ENCODE measurements at regions not wholly inside any gene's neighbourhood (a gene's known extent, or its start where the extent isn't known, plus 50 kb on each side); places are given as distances from the start of the nearest gene placed in this dataset.
"Not testable (repeated sequence)": the region's sequence is repeated elsewhere in the genome, so short reads cannot be mapped to it uniquely, and the experiment has no call there.

DNA sequence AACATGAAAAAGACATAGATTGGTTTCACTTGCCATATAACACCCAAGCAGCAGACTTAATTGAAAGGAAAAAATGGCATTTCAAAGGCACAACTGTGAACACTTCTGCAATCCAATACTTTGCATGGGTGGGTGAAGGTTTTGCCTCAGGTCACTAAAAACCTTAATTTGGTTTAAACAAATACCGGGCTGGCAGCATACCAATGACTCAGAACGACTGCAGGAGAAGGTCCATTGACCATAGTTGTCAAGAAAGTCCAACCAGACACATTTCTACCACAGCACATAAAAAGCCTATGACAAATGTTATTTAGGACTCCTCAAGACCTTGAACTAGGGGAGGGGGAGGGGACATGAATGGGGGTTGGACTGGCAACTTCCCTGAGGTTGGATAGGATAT is 183.6 kb upstream of the TRPC5 start:
- H3K4me1 Mint-ChIP-seq = no peaks in the 10 kb centered on the region
- peaks cover 0 to 4% (median 0%) of the 10 kb centered on the region in 3 donors for H3K9me3 Mint-ChIP-seq
- no peak overlapping the region for H3K4me3 Mint-ChIP-seq
- H3K27ac Mint-ChIP-seq = no peak overlapping the region
- no peaks in the 10 kb centered on the region for H3K36me3 Mint-ChIP-seq
- H3K27me3 Mint-ChIP-seq = no peaks in the 10 kb centered on the region

DNA sequence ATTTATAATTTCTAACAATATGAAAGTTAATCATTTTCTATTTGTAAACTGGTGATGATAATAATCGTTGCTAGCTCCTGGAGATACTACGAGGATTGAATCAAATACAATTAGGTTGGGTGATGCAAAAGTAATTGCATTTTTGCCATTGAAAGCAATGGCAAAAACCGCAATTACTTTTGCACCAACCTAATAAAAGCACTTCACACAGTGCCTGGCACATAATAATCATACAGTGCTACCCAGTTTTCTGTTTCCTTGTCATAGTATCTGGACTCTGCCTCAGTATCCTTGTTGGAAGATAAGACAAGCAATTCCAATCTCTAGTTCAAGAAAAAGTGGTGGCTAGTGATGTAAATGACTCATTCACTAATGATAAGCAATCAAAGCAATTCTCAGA is 176.8 kb upstream of the TRPC5 start:
- Mint-ChIP-seq H3K27me3 (no peaks in the 10 kb centered on the region), H3K36me3 (no peaks in the 10 kb centered on the region), H3K9me3 (peaks cover 0 to 4% (median 0%) of the 10 kb centered on the region in 3 donors), H3K4me1 (no peaks in the 10 kb centered on the region), H3K27ac (no peak overlapping the region), H3K4me3 (no peak overlapping the region)

DNA sequence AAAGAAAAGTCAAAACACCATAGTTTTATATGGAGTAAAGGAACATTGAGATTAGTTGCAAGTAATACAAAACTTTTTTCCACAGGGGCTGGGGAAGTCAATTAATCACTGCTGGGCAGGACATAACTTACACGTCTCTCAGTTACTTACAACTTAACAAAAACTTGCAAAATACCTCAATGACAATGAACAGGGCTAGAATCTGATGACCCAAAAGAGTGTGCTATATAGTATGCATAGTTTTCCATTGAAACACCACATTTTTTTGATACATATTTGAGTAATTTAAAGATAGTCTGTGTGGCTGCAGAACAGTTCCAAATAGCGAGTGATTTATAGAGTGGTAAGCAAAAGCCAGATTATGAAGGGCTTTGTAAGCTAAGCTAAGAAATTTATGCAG is 172.3 kb upstream of the TRPC5 start:
- Mint-ChIP-seq H3K27me3 (no peaks in the 10 kb centered on the region), H3K36me3 (no peaks in the 10 kb centered on the region), H3K4me1 (no peaks in the 10 kb centered on the region), H3K27ac (no peak overlapping the region), H3K9me3 (no peaks in the 10 kb centered on the region), H3K4me3 (no peak overlapping the region)

DNA sequence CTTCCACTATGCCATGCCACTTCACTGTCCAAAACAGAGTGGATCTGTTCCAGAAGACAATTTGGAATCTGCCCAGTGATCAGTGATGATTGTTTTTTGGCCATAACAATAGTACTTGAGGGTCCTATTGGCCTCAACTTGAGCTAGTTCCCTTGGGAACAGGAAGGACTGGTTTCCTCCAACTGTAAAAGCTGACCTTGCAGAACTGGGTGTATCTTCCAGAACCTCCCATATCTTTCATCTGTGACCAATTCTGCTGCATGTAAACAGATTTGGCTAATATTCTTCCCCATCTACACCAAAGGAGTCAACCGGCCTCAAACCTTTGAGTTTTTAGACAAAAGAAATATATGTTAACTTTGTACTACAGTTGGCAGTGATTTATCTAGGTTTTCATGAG is 165.1 kb upstream of the TRPC5 start:
- Mint-ChIP-seq H3K27me3 (peaks cover 3% of the 10 kb centered on the region), H3K4me1 (no peaks in the 10 kb centered on the region)

DNA sequence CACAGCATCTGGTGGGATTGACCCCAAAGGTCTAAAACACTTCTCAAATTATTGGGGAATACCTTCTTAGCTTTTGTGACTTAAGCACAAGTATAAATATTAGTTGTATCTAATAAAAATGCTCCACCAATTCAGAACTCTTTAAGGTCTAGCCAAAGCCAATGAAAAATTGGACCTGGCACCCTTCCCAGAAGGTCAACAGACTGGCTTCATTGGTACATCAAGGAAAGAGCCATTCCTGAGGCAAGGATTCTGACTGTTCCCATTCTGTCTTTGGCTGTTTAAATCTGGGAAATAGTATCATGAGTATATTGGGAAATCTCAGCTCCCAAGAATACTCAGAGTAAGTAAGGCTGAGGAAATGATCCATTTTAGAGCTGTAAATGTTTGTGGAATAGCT is 153.0 kb upstream of the TRPC5 start:
- Mint-ChIP-seq H3K27ac (no peak overlapping the region), H3K4me1 (no peaks in the 10 kb centered on the region), H3K36me3 (no peaks in the 10 kb centered on the region), H3K9me3 (no peaks in the 10 kb centered on the region), H3K27me3 (no peaks in the 10 kb centered on the region), H3K4me3 (no peak overlapping the region)

More for the DNA sequence above, 165.1 kb upstream of the TRPC5 start:
- H3K4me3 Mint-ChIP-seq = no peak overlapping the region
- H3K36me3 Mint-ChIP-seq = peaks cover 3% of the 10 kb centered on the region
- no peak overlapping the region for H3K27ac Mint-ChIP-seq
- H3K9me3 Mint-ChIP-seq = peaks cover 0 to 8% (median 1%) of the 10 kb centered on the region in 3 donors

DNA sequence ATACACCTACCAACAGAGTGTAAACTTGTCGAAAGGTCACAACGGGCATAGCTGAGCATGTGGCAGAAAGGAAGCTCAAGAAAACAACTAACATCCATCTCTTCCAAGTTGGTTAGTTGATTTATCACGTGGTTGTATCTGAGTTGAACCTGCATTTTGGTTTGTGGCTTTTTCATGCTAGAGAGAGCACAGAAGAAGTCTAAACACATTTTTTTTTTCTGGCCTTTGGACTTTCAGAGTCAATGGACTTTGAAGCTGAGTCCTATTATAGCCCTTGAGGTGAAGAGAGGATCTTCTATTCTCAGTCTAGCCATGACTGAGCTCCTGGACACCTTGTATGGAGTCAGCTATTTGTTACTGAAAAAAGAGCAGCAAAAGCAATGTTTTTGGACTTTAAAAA is 150.6 kb upstream of the TRPC5 start:
- Mint-ChIP-seq H3K36me3 (no peaks in the 10 kb centered on the region), H3K9me3 (no peaks in the 10 kb centered on the region), H3K27ac (no peak overlapping the region), H3K4me3 (no peak overlapping the region), H3K27me3 (no peaks in the 10 kb centered on the region), H3K4me1 (no peaks in the 10 kb centered on the region)

DNA sequence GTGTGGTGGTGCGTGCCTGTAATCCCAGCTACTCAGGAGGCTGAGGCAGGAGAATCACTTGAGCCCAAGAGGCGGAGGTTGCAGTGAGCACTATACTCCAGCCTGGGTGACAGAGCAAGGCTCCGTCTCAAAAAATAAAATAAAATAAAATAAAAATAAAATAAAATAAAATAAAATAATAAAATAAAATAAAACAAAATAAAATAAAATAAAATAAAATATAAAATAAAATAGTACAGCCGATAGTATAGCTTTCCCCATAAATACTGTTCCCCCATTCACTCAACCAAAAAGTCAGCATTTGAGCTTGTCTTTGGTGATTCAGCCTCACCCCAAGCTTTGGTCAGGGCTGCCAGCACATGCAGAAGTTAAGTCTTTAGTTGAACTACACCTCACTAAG is 144.2 kb upstream of the TRPC5 start:
- not testable (repeated sequence) for H3K9me3 Mint-ChIP-seq, H3K4me1 Mint-ChIP-seq, H3K4me3 Mint-ChIP-seq, H3K27me3 Mint-ChIP-seq, H3K27ac Mint-ChIP-seq, H3K36me3 Mint-ChIP-seq

DNA sequence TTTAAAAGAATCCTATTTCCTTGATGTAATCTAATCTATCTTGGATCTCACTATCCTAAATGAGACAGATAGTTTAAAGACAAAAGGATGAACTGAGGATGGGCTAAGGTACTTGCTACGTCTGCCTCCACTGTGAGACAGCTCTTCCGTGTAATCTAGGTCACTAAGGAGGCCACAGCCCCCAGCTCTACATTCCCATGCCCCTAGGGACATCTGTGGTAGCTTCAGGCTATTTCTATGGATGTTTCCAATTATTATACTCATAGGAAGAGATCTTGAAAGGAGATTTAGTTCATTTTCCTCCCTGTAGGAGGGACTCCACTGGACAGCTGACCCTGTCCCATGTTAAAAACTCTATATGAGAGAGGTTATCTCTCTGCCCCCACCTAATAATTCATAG is 140.8 kb upstream of the TRPC5 start:
- Mint-ChIP-seq H3K27ac (no peak overlapping the region), H3K4me1 (no peaks in the 10 kb centered on the region), H3K9me3 (no peaks in the 10 kb centered on the region), H3K4me3 (no peak overlapping the region), H3K36me3 (no peaks in the 10 kb centered on the region), H3K27me3 (peaks cover 2% of the 10 kb centered on the region)

DNA sequence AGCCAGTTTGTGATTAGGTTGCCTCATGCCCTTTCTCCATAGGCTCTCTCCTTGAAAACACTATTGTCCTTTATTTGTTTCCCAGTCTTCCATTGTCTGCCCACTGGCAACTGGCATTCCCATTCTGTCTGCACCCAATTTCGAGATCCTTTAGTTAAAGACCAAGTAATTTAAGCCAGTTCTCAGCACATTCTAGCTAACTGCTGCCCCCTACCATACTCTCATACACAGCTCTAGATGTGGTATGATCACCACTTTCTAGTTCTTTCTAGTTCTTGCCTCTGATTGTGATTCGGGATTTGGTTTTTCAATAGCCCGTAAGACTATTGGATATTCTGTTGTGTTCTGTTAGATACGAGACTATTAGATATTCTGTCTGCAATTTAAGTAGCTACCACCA is 135.8 kb upstream of the TRPC5 start:
- Mint-ChIP-seq H3K9me3 (no peaks in the 10 kb centered on the region), H3K4me3 (no peak overlapping the region), H3K36me3 (no peaks in the 10 kb centered on the region), H3K27ac (no peak overlapping the region), H3K27me3 (no peaks in the 10 kb centered on the region), H3K4me1 (no peaks in the 10 kb centered on the region)

DNA sequence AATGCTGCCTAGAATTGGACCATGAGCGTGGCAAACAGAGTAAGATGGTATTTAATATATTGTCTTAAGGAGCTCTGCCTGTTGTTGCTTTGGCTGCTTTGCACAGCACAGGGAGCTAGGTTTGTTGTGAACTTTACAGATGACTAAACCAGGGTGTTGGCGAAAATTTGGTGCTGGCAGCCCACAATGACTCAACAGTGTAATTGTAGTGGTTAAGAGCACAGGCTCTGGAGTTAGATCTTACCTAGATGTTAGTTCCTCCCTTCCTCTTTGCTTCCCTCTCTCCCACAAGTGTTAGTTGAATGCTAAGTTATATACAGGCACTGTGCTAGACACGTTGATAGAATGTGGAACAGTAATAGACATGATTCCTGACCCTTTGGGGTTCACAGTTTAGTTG is 128.9 kb upstream of the TRPC5 start:
- H3K27me3 Mint-ChIP-seq = no peaks in the 10 kb centered on the region
- no peak overlapping the region for H3K4me3 Mint-ChIP-seq
- H3K4me1 Mint-ChIP-seq = no peaks in the 10 kb centered on the region
- H3K27ac Mint-ChIP-seq = no peak overlapping the region
- no peaks in the 10 kb centered on the region for H3K36me3 Mint-ChIP-seq
- no peaks in the 10 kb centered on the region for H3K9me3 Mint-ChIP-seq

DNA sequence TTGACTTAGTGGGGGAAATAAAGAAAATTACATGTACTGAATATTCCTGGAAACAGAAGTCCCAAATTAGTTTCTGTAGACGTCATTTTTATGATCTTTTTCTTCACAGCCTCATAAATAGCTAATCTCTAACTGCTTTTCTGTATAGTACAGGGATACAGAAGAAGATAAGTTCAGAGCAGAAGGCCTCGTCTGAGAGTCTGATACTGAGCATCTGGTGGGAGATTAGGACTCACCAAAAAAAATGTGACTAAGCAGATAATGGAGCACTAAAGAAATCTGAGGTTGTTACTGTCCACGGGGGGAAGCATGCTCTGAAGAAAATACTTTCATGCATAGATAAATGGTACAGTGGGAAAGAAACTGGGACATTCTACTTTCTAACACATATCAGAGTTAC is 115.3 kb upstream of the TRPC5 start:
- Mint-ChIP-seq H3K4me1 (no peaks in the 10 kb centered on the region), H3K27ac (no peak overlapping the region), H3K36me3 (no peaks in the 10 kb centered on the region), H3K4me3 (no peak overlapping the region), H3K27me3 (peaks cover 1% of the 10 kb centered on the region), H3K9me3 (no peaks in the 10 kb centered on the region)

DNA sequence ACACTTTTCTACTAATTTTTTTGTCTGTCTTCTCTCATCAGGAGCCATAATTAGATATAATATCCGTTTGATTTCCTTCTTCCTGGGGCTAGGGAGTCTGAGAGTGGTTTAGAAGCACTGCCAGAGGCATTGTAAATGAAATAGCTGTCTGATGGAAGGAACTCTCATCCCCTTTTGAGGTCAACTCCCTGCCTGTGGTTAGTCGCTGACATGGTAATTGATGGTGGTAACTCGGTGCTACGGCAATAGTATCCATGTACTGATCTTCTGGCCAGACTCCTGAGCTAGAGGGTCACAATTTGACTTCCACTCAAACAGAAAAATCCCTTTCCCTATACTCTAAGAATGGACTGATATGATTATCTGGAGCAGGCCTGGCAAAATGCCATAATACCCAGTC is 108.1 kb upstream of the TRPC5 start:
- no peaks in the 10 kb centered on the region for H3K27me3 Mint-ChIP-seq
- no peaks in the 10 kb centered on the region for H3K9me3 Mint-ChIP-seq
- no peaks in the 10 kb centered on the region for H3K4me1 Mint-ChIP-seq
- H3K27ac Mint-ChIP-seq = no peak overlapping the region
- H3K4me3 Mint-ChIP-seq = no peak overlapping the region
- H3K36me3 Mint-ChIP-seq = no peaks in the 10 kb centered on the region

DNA sequence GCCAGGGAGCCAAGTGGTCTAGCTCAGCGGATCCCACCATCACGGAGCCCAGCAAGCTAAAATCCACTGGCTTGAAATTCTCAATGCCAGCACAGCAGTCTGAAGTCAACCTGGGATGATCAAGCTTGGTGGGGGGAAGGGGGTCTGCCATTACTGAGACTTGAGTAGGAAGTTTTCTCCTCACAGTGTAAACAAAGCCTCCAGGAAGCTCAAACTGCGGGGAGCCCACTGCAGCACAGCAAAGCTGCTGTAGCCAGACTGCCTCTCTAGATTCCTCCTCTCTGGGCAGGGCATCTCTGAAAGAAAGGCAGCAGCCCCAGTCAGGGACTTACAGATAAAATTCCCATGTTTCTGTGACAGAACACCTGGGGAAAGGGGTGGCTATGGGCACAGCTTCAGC is 98.8 kb upstream of the TRPC5 start:
- H3K27me3 Mint-ChIP-seq = not testable (repeated sequence)

DNA sequence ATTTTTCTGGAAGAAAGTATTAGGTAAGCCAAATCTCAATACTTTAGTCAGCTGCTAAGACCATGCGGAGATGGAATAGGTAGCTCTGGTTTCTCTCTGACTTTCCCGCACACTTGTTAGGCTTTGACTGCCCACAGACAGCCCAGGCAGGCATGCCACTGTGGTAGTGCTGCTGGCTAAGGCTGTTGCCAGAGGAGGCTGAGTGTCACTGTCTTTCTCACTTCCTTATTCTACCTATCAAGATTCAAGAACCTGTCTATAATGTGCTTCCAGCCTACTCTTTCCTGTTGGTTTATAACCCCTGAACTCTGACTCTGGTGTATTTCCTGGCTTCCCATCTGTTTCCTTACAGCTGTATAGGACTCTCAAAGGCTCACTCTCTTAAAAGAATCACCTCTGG is 81.8 kb upstream of the TRPC5 start:
- peaks cover 0 to 1% (median 0%) of the 10 kb centered on the region in 3 donors for H3K9me3 Mint-ChIP-seq
- no peak overlapping the region for H3K4me3 Mint-ChIP-seq

More for the DNA sequence above, 98.8 kb upstream of the TRPC5 start:
- H3K4me3 Mint-ChIP-seq, H3K4me1 Mint-ChIP-seq, H3K27ac Mint-ChIP-seq, H3K9me3 Mint-ChIP-seq, H3K36me3 Mint-ChIP-seq: not testable (repeated sequence)

DNA sequence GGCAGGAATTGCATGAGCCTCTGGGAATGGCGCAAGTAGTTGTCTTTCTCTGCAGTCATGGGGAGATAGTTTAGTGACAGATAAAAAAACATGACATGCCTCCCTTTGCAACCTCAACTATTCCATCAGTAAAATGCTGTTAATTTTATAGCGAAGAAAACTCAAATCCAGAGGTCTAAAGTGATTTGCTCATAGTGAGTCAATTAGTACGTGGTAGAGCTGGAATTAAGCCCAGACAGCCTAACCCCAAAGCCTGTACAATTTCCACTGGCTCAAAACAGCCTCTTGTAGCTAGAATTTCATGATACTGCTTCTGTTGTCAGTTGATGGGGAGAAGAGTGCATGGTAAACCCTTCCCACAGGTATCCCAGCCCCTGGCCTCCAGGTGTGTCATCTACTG is 81.3 kb upstream of the TRPC5 start:
- Mint-ChIP-seq H3K4me3 (no peak overlapping the region), H3K9me3 (no peaks in the 10 kb centered on the region), H3K27me3 (peaks cover 8% of the 10 kb centered on the region), H3K36me3 (no peaks in the 10 kb centered on the region), H3K4me1 (no peaks in the 10 kb centered on the region), H3K27ac (no peak overlapping the region)

More for the DNA sequence above, 81.8 kb upstream of the TRPC5 start:
- Mint-ChIP-seq H3K4me1 (no peaks in the 10 kb centered on the region), H3K27ac (no peak overlapping the region), H3K36me3 (no peaks in the 10 kb centered on the region), H3K27me3 (peaks cover 5% of the 10 kb centered on the region)

DNA sequence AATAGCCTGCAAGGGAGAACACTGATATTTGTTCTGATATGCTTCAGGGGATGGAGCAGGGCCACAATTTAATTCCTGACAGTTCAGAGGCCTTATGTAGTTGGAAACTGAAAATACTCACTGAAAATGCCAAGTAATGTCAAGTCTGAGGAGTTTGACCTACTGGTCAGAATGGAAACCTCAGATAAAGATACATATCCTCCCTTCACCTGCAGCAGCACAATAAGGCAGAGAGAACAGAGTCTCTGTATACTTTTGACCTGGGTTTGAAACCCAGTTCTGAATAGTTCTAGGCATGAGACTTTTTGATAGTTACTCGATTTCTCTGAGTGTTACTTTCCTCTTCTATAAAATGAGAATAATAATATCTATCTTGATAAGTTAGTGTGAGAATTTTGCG is 65.8 kb upstream of the TRPC5 start:
- no peak overlapping the region for H3K27ac Mint-ChIP-seq
- no peaks in the 10 kb centered on the region for H3K4me1 Mint-ChIP-seq
- H3K36me3 Mint-ChIP-seq = no peaks in the 10 kb centered on the region
- H3K27me3 Mint-ChIP-seq = no peaks in the 10 kb centered on the region
- H3K4me3 Mint-ChIP-seq = no peak overlapping the region
- H3K9me3 Mint-ChIP-seq = no peaks in the 10 kb centered on the region

DNA sequence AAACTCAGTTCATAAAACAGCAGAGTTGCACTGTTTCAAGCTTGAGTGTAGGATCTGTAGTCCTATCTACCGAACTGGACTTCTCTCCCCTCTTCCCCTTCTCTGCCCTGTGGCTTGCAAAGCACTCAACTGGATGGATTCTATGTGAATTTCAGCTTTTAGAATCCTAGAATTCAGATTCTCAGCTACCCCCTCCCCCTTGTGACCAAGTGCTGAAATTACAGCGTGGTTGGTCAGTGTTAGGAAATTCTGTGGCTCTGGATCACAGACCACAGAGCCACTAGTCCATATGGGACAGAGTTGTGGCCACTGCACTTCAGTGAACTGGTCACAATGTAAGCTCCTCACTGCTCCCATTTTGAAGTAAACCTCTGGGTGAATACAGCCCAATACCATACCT is 64.6 kb upstream of the TRPC5 start:
- Mint-ChIP-seq H3K27ac (no peak overlapping the region), H3K9me3 (no peaks in the 10 kb centered on the region), H3K27me3 (no peaks in the 10 kb centered on the region), H3K4me1 (no peaks in the 10 kb centered on the region), H3K4me3 (no peak overlapping the region), H3K36me3 (no peaks in the 10 kb centered on the region)
